ENCODE measurements at regions not wholly inside any gene's neighbourhood (a gene's known extent, or its start where the extent isn't known, plus 50 kb on each side); places are given as distances from the start of the nearest gene placed in this dataset.
A peak's percentile ranks its signal among the peaks of the same experiment; 100 is the strongest.

- no peak for DNase-seq
- H3K36me3 ChIP-seq (replicated peaks) = no peaks in the 10 kb centered on the region
- TF ChIP-seq CTCF (IDR thresholded peaks at IDR 0.05; ENCODE audit: low read depth, low read length, missing control alignments) = no peak
- H3K4me3 ChIP-seq (ENCODE audit: low read depth, low read length) = no peak overlapping the region
- H3K27ac ChIP-seq = no peak overlapping the region
- no peaks in the 10 kb centered on the region for H3K27me3 ChIP-seq (replicated peaks)
- in situ Hi-C loops (cut with HindIII; ENCODE audit: low pct_ligation_motif_present, low sequenced_read_pairs) = no loop called here
Observed at GRCh38 chr2:146591908-146592307, 1252.9 kb upstream of the ACVR2A start.

GRCh38 chr2:146587291-146587713 is 1257.5 kb upstream of the ACVR2A start:
- Histone ChIP-seq H3K27me3 (replicated peaks) (no peaks in the 10 kb centered on the region), H3K4me3 (ENCODE audit: low read depth, low read length) (no peak overlapping the region), H3K27ac (no peak overlapping the region), H3K36me3 (replicated peaks) (no peaks in the 10 kb centered on the region)
- no peak for TF ChIP-seq CTCF (IDR thresholded peaks at IDR 0.05; ENCODE audit: low read depth, low read length, missing control alignments)
- DNase-seq = no peak
- in situ Hi-C loops (cut with HindIII; ENCODE audit: low pct_ligation_motif_present, low sequenced_read_pairs) = no loop called here

- TF ChIP-seq CTCF (IDR thresholded peaks at IDR 0.05; ENCODE audit: low read depth, low read length, missing control alignments) = no peak
- no peak for DNase-seq
- Histone ChIP-seq H3K36me3 (replicated peaks) (no peaks in the 10 kb centered on the region), H3K27me3 (replicated peaks) (no peaks in the 10 kb centered on the region), H3K27ac (no peak overlapping the region), H3K4me3 (ENCODE audit: low read depth, low read length) (no peak overlapping the region)
- in situ Hi-C loops (cut with HindIII; ENCODE audit: low pct_ligation_motif_present, low sequenced_read_pairs) = no loop called here
Observed at GRCh38 chr2:146584316-146584715, 1260.5 kb upstream of the ACVR2A start.

GRCh38 chr2:146579147-146579930 is 1265.5 kb upstream of the ACVR2A start:
- peak; percentile 20 for DNase-seq
- H3K36me3 ChIP-seq (replicated peaks) = no peaks in the 10 kb centered on the region
- TF ChIP-seq CTCF (IDR thresholded peaks at IDR 0.05; ENCODE audit: low read depth, low read length, missing control alignments) = no peak
- in situ Hi-C loops (cut with HindIII; ENCODE audit: low pct_ligation_motif_present, low sequenced_read_pairs) = no loop called here
- no peak overlapping the region for H3K4me3 ChIP-seq (ENCODE audit: low read depth, low read length)
- H3K27me3 ChIP-seq (replicated peaks) = no peaks in the 10 kb centered on the region
- H3K27ac ChIP-seq = peak overlapping the region; percentile 18

GRCh38 chr2:146576339-146577111 is 1268.3 kb upstream of the ACVR2A start:
- no peak for DNase-seq
- in situ Hi-C loops (cut with HindIII; ENCODE audit: low pct_ligation_motif_present, low sequenced_read_pairs) = no loop called here
- no peak overlapping the region for H3K4me3 ChIP-seq (ENCODE audit: low read depth, low read length)
- H3K27ac ChIP-seq = no peak overlapping the region
- no peaks in the 10 kb centered on the region for H3K36me3 ChIP-seq (replicated peaks)
- no peak for TF ChIP-seq CTCF (IDR thresholded peaks at IDR 0.05; ENCODE audit: low read depth, low read length, missing control alignments)
- no peaks in the 10 kb centered on the region for H3K27me3 ChIP-seq (replicated peaks)
